Glutamatergic neuron (in vitro differentiated cells): ENCODE measurements at regions not wholly inside any gene's neighbourhood (a gene's known extent, or its start where the extent isn't known, plus 50 kb on each side); places are given as distances from the start of the nearest gene placed in this dataset.

Experiments
- DNase-seq: peaks from one replicate; pipeline ENCODE4 v3.0.0; 2022
- H3K27ac Mint-ChIP-seq: one replicate; pipeline ENCODE4 v1.8.0; 2020; ENCODE audit warnings: mild to moderate bottlenecking, mixed read lengths, inconsistent platforms; ENCODE audit not compliant: unreplicated experiment
- H3K27me3 Mint-ChIP-seq: one replicate; pipeline ENCODE4 v1.8.0; 2020; ENCODE audit warnings: mild to moderate bottlenecking, moderate library complexity, mixed read lengths, inconsistent platforms; ENCODE audit not compliant: unreplicated experiment
- H3K36me3 Mint-ChIP-seq: one replicate; pipeline ENCODE4 v1.8.0; 2020; ENCODE audit warnings: mild to moderate bottlenecking, mixed read lengths, inconsistent platforms; ENCODE audit not compliant: unreplicated experiment
- H3K4me1 Mint-ChIP-seq: one replicate; pipeline ENCODE4 v1.8.0; 2020; ENCODE audit warnings: mild to moderate bottlenecking, low read depth, mixed read lengths, inconsistent platforms; ENCODE audit not compliant: unreplicated experiment
- H3K4me3 Mint-ChIP-seq: one replicate; pipeline ENCODE4 v1.8.0; 2020; ENCODE audit warnings: mild to moderate bottlenecking, mixed read lengths, inconsistent platforms; ENCODE audit not compliant: unreplicated experiment
- H3K9me3 Mint-ChIP-seq: one replicate; pipeline ENCODE4 v1.8.0; 2020; ENCODE audit warnings: mild to moderate bottlenecking, moderate library complexity, mixed read lengths, inconsistent platforms; ENCODE audit not compliant: unreplicated experiment
- TF ChIP-seq, protein P1 (sequence below): fragments of 200-600 bp; sonication (generic); IDR thresholded peaks from one replicate; pipeline ENCODE4 v1.5.0; 2021; ENCODE audit not compliant: partially characterized antibody, unreplicated experiment

GRCh38 chr6:79864421-79864820, 82.9 kb downstream of the ELOVL4 start:
- peak overlapping the region; percentile 34 for H3K27ac Mint-ChIP-seq
- H3K9me3 Mint-ChIP-seq = no peaks in the 10 kb centered on the region
- no peaks in the 10 kb centered on the region for H3K36me3 Mint-ChIP-seq
- TF ChIP-seq, protein P1, sequence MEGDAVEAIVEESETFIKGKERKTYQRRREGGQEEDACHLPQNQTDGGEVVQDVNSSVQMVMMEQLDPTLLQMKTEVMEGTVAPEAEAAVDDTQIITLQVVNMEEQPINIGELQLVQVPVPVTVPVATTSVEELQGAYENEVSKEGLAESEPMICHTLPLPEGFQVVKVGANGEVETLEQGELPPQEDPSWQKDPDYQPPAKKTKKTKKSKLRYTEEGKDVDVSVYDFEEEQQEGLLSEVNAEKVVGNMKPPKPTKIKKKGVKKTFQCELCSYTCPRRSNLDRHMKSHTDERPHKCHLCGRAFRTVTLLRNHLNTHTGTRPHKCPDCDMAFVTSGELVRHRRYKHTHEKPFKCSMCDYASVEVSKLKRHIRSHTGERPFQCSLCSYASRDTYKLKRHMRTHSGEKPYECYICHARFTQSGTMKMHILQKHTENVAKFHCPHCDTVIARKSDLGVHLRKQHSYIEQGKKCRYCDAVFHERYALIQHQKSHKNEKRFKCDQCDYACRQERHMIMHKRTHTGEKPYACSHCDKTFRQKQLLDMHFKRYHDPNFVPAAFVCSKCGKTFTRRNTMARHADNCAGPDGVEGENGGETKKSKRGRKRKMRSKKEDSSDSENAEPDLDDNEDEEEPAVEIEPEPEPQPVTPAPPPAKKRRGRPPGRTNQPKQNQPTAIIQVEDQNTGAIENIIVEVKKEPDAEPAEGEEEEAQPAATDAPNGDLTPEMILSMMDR = no peak
- peaks cover 48% of the 10 kb centered on the region for H3K4me1 Mint-ChIP-seq
- H3K27me3 Mint-ChIP-seq = no peaks in the 10 kb centered on the region
- DNase-seq = no peak
- H3K4me3 Mint-ChIP-seq = no peak overlapping the region

DNA sequence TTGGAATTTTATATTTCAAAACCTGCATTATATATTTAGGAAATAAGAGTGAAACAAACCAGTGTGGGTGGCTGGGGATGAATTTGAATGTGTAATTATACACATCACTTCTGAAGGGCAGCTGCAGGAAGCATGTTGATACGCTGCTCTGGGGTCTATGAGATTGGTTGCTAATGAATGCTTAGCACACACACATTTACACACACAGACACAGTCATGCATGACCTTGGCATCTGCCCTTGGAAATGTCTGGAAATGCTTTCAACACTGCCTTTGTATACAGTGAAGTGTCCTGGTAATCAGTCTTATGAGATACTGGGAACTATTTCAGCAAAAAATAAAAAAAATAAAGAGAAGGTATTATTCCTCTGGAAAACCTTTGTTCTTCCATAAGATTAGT, 83.4 kb downstream of the ELOVL4 start:
- TF ChIP-seq, protein P1 = no peak
- H3K27me3 Mint-ChIP-seq = no peaks in the 10 kb centered on the region
- H3K4me1 Mint-ChIP-seq = peaks cover 45% of the 10 kb centered on the region
- H3K9me3 Mint-ChIP-seq = no peaks in the 10 kb centered on the region
- no peak overlapping the region for H3K4me3 Mint-ChIP-seq
- H3K36me3 Mint-ChIP-seq = no peaks in the 10 kb centered on the region
- H3K27ac Mint-ChIP-seq = no peak overlapping the region
- no peak for DNase-seq

- Mint-ChIP-seq H3K4me3 (no peak overlapping the region), H3K27me3 (no peaks in the 10 kb centered on the region), H3K36me3 (no peaks in the 10 kb centered on the region), H3K9me3 (no peaks in the 10 kb centered on the region), H3K27ac (no peak overlapping the region), H3K4me1 (peaks cover 42% of the 10 kb centered on the region)
- TF ChIP-seq, protein P1 = no peak
- no peak for DNase-seq
Measured at GRCh38 chr6:79863566-79863965, 83.8 kb downstream of the ELOVL4 start.

DNA sequence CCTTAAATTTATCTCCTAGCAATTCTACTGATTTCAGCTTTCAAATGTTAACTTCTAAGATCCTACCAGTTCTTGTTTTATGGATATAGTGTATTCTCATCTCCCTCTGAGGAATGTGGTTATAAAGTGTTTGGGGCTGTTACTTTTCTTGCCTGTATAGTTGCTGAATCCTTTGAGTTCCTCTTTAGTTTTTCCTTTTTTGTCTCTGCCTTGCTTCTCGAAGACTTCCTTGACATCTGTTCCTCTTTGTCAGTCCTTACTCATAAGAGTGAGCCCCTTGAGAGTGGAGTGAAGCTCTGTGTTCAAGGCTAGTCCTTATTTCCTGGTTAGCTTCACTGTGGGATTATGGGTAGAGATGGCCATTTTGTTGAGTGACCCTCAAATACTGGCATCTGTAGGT, 84.6 kb downstream of the ELOVL4 start:
- Mint-ChIP-seq H3K36me3 (no peaks in the 10 kb centered on the region), H3K4me3 (no peak overlapping the region), H3K4me1 (peaks cover 36% of the 10 kb centered on the region), H3K27ac (peak overlapping the region; percentile 30), H3K9me3 (no peaks in the 10 kb centered on the region), H3K27me3 (no peaks in the 10 kb centered on the region)
- DNase-seq = no peak
- TF ChIP-seq, protein P1 = no peak

GRCh38 chr6:79862126-79862525, 85.2 kb downstream of the ELOVL4 start:
- H3K4me1 Mint-ChIP-seq = peaks cover 32% of the 10 kb centered on the region
- H3K4me3 Mint-ChIP-seq = no peak overlapping the region
- H3K27ac Mint-ChIP-seq = no peak overlapping the region
- no peaks in the 10 kb centered on the region for H3K9me3 Mint-ChIP-seq
- H3K27me3 Mint-ChIP-seq = no peaks in the 10 kb centered on the region
- TF ChIP-seq, protein P1 = no peak
- no peaks in the 10 kb centered on the region for H3K36me3 Mint-ChIP-seq
- DNase-seq = no peak
